PC-3 (cell line): ENCODE measurements at regions not wholly inside any gene's neighbourhood (a gene's known extent, or its start where the extent isn't known, plus 50 kb on each side); places are given as distances from the start of the nearest gene placed in this dataset.

Experiments
- ATAC-seq: fragments of 200-7000 bp; cut with Tn5 transposase; 2 replicates; pipeline ENCODE4 v1.9.1; 2020; ENCODE audit warnings: mild to moderate bottlenecking, moderate library complexity
- BruUV-seq: library from RNA; stranded (reverse); fragments of 400-500 nt; replicated peaks from 2 replicates; lab custom pipeline; 2021; lab: Mats Ljungman, UMichigan
- CTCF ChIA-PET: fragments of 300-600 bp; sonication (Branson Sonifier 250); formaldehyde crosslinking; loops from one replicate; lab custom pipeline; 2022; ENCODE audit warnings: antibody characterized with exemption; lab: Charles Lee
- POLR2A ChIA-PET: fragments of 300-600 bp; sonication (Branson Sonifier 250); formaldehyde crosslinking; loops from one replicate; lab custom pipeline; 2022; ENCODE audit warnings: antibody characterized with exemption; ENCODE audit not compliant: unreplicated experiment; lab: Charles Lee
- DNase-seq: peaks from one replicate; pipeline ENCODE4 v3.0.0-alpha.2; 2015
- H2AFZ ChIP-seq: fragments of 300-600 bp; sonication (generic); 2 replicates; pipeline ENCODE4 v1.6.0; 2016; ENCODE audit warnings: antibody characterized with exemption, low read length
- H3F3A ChIP-seq: fragments of 300-600 bp; sonication (generic); one replicate; pipeline ENCODE4 v1.6.0; 2017; ENCODE audit warnings: antibody characterized with exemption, low read length, control low read depth, mild to moderate bottlenecking; ENCODE audit not compliant: unreplicated experiment
- H3K27ac ChIP-seq: fragments of 300-600 bp; sonication (generic); 2 replicates; pipeline ENCODE4 v1.5.1; 2016; ENCODE audit warnings: mild to moderate bottlenecking, low read length
- H3K27me3 ChIP-seq: fragments of 300-600 bp; sonication (generic); 2 replicates; pipeline ENCODE4 v1.6.1; 2016; ENCODE audit warnings: low read length, mixed read lengths
- H3K36me3 ChIP-seq: fragments of 300-600 bp; sonication (generic); 2 replicates; pipeline ENCODE4 v1.6.1; 2016; ENCODE audit warnings: low read depth, mixed run types, low read length, mixed read lengths
- H3K4me1 ChIP-seq: fragments of 300-600 bp; sonication (generic); 2 replicates; pipeline ENCODE4 v1.5.1; 2016; ENCODE audit warnings: low read length; ENCODE audit not compliant: insufficient read depth
- H3K4me2 ChIP-seq: fragments of 300-600 bp; sonication (generic); 2 replicates; pipeline ENCODE4 v1.6.0; 2016; ENCODE audit warnings: low read length
- H3K4me3 ChIP-seq: fragments of 300-600 bp; sonication (generic); 2 replicates; pipeline ENCODE4 v1.5.1; 2016; ENCODE audit warnings: mild to moderate bottlenecking, low read length, mixed read lengths
- H3K79me2 ChIP-seq: fragments of 300-600 bp; sonication (generic); 2 replicates; pipeline ENCODE4 v1.6.1; 2017; ENCODE audit warnings: low read length, mixed read lengths
- H3K9ac ChIP-seq: fragments of 300-600 bp; sonication (generic); 2 replicates; pipeline ENCODE4 v1.6.0; 2016; ENCODE audit warnings: mild to moderate bottlenecking, low read length
- H3K9me2 ChIP-seq: fragments of 300-600 bp; sonication (generic); replicated peaks from 2 replicates; pipeline ENCODE4 v1.6.1; 2016; ENCODE audit warnings: mixed run types, low read length, mixed read lengths
- H3K9me3 ChIP-seq: fragments of 300-600 bp; sonication (generic); 2 replicates; pipeline ENCODE4 v1.6.1; 2016; ENCODE audit warnings: low read length, mixed read lengths
- H4K20me1 ChIP-seq: fragments of 300-600 bp; sonication (generic); 2 replicates; pipeline ENCODE4 v1.6.1; 2016; ENCODE audit warnings: low read length, mixed read lengths
- CTCF ChIP-seq: fragments of 300-600 bp; sonication (generic); conservative IDR thresholded peaks from 2 replicates; pipeline ENCODE4 v1.5.1; 2017; ENCODE audit warnings: antibody characterized with exemption, low read depth, mild to moderate bottlenecking, low read length
- EZH2 ChIP-seq: fragments of 300-600 bp; sonication (generic); IDR thresholded peaks from one replicate; pipeline ENCODE4 v1.6.1; 2017; ENCODE audit warnings: antibody characterized with exemption, mild to moderate bottlenecking, low read length; ENCODE audit not compliant: unreplicated experiment
- EZH2phosphoT487 ChIP-seq: fragments of 300-600 bp; sonication (generic); IDR thresholded peaks from 2 replicates; pipeline ENCODE4 v1.6.1; 2018; ENCODE audit warnings: mild to moderate bottlenecking, antibody characterized with exemption, low read length, borderline replicate concordance
- intact Hi-C: fragments of 100-400 bp; cut with micrococcal nuclease; formaldehyde crosslinking; loops from 2 replicates; pipeline ENCODE4 v1.9.0; 2023

GRCh38 chr14:101178184-101179072 is 274.9 kb upstream of the RTL1 start:
- ChIA-PET POLR2A (no interaction called here), CTCF (no interaction called here)
- Histone ChIP-seq H2AFZ (no peak overlapping the region), H3K27me3 (no peaks in the 10 kb centered on the region), H3K79me2 (no peaks in the 10 kb centered on the region), H3K4me1 (no peaks in the 10 kb centered on the region), H3F3A (no peaks in the 10 kb centered on the region), H3K9me2 (no peaks in the 10 kb centered on the region), H3K4me2 (no peak overlapping the region), H4K20me1 (no peaks in the 10 kb centered on the region), H3K4me3 (no peak overlapping the region), H3K9me3 (no peaks in the 10 kb centered on the region), H3K27ac (no peak overlapping the region), H3K9ac (no peak overlapping the region), H3K36me3 (no peaks in the 10 kb centered on the region)
- TF ChIP-seq CTCF, result no peak
- TF ChIP-seq EZH2phosphoT487, result no peak
- TF ChIP-seq EZH2, result no peak
- no TSS peak for BruUV-seq
- ATAC-seq, result no peak
- DNase-seq, result no peak
- intact Hi-C loops, result no loop called here

GRCh38 chr14:101179691-101180211 is 276.2 kb upstream of the RTL1 start:
- Histone ChIP-seq H4K20me1 (no peaks in the 10 kb centered on the region), H3K4me3 (no peak overlapping the region), H3K36me3 (no peaks in the 10 kb centered on the region), H3K27me3 (no peaks in the 10 kb centered on the region), H3K9ac (no peak overlapping the region), H3K9me3 (no peaks in the 10 kb centered on the region), H3K4me2 (no peak overlapping the region), H3K27ac (no peak overlapping the region), H3K4me1 (no peaks in the 10 kb centered on the region), H3F3A (no peaks in the 10 kb centered on the region), H3K79me2 (no peaks in the 10 kb centered on the region), H3K9me2 (no peaks in the 10 kb centered on the region), H2AFZ (no peak overlapping the region)
- no peak for ATAC-seq
- ChIA-PET CTCF (no interaction called here), POLR2A (no interaction called here)
- TF ChIP-seq EZH2, result no peak
- no peak for TF ChIP-seq CTCF
- no peak for TF ChIP-seq EZH2phosphoT487
- intact Hi-C loops, result no loop called here
- no TSS peak for BruUV-seq
- no peak for DNase-seq
